Activated CD8-positive, alpha-beta T cell treated with anti-CD3 and anti-CD28 coated beads for 36 hours (primary cell): ENCODE measurements at regions not wholly inside any gene's neighbourhood (a gene's known extent, or its start where the extent isn't known, plus 50 kb on each side); places are given as distances from the start of the nearest gene placed in this dataset.
"Not testable (repeated sequence)": the region's sequence is repeated elsewhere in the genome, so short reads cannot be mapped to it uniquely, and the experiment has no call there.

Source experiments
- ATAC-seq: fragments of 200-7000 bp; cut with Tn5 transposase; one replicate; pipeline ENCODE4 v1.10.0; 2021; ENCODE audit warnings: mild to moderate bottlenecking, moderate library complexity
- CTCF ChIA-PET: fragments of 350-600 bp; sonication (Branson Sonifier 250); formaldehyde crosslinking; loops from one replicate; lab custom pipeline; 2021; ENCODE audit warnings: antibody characterized with exemption; lab: Charles Lee
- POLR2A ChIA-PET: fragments of 350-600 bp; sonication (Branson Sonifier 250); formaldehyde crosslinking; loops from one replicate; lab custom pipeline; 2021; ENCODE audit warnings: antibody characterized with exemption; lab: Charles Lee
- DNase-seq: peaks from one replicate; pipeline ENCODE4 v3.0.0-alpha.2; 2020
- H3K27ac Mint-ChIP-seq: one replicate; pipeline ENCODE4 v1.8.0; 2021; ENCODE audit warnings: mild to moderate bottlenecking, mixed read lengths
- H3K27me3 Mint-ChIP-seq: one replicate; pipeline ENCODE4 v1.8.0; 2021; ENCODE audit warnings: mixed read lengths
- H3K36me3 Mint-ChIP-seq: one replicate; pipeline ENCODE4 v1.8.0; 2021; ENCODE audit warnings: low read depth, mixed read lengths
- H3K4me1 Mint-ChIP-seq: one replicate; pipeline ENCODE4 v1.8.0; 2021; ENCODE audit warnings: low read depth, mixed read lengths
- H3K4me3 Mint-ChIP-seq: one replicate; pipeline ENCODE4 v1.8.0; 2021; ENCODE audit warnings: mild to moderate bottlenecking, moderate library complexity, mixed read lengths
- H3K9me3 Mint-ChIP-seq: one replicate; pipeline ENCODE4 v1.8.0; 2021; ENCODE audit warnings: mixed read lengths
- CTCF ChIP-seq: fragments of 200-600 bp; IDR thresholded peaks from one replicate; pipeline ENCODE4 v1.8.0; 2022; ENCODE audit warnings: antibody characterized with exemption, mild to moderate bottlenecking
- intact Hi-C: fragments of 100-400 bp; cut with micrococcal nuclease; formaldehyde crosslinking; loops from one replicate; pipeline ENCODE4 v1.10.0; 2022

- no peak for DNase-seq
- Mint-ChIP-seq H3K36me3 (no peaks in the 10 kb centered on the region), H3K27me3 (peaks cover 8% of the 10 kb centered on the region), H3K4me3 (no peak overlapping the region), H3K27ac (no peak overlapping the region), H3K9me3 (no peaks in the 10 kb centered on the region), H3K4me1 (no peaks in the 10 kb centered on the region)
- CTCF ChIA-PET: no interaction called here
- no peak for ATAC-seq
- no peak for TF ChIP-seq CTCF
- intact Hi-C loops: no loop called here
- POLR2A ChIA-PET: no interaction called here
Measured at GRCh38 chr7:116404389-116404788, 95.1 kb upstream of the CAV2 start.

- Mint-ChIP-seq H3K4me1 (no peaks in the 10 kb centered on the region), H3K36me3 (no peaks in the 10 kb centered on the region), H3K9me3 (no peaks in the 10 kb centered on the region), H3K27me3 (peaks cover 7% of the 10 kb centered on the region), H3K27ac (no peak overlapping the region), H3K4me3 (no peak overlapping the region)
- DNase-seq (no peak), ATAC-seq (no peak)
- no peak for TF ChIP-seq CTCF
- ChIA-PET CTCF (no interaction called here), POLR2A (no interaction called here)
- intact Hi-C loops: no loop called here
Measured at GRCh38 chr7:116405810-116406209, 93.7 kb upstream of the CAV2 start.

GRCh38 chr7:116407165-116407564 lies 92.4 kb upstream of the CAV2 start:
- DNase-seq (no peak), ATAC-seq (no peak)
- H3K4me3 Mint-ChIP-seq: no peak overlapping the region
- ChIA-PET CTCF (no interaction called here), POLR2A (interaction anchor here (0.7 kb wide), 1 partner anchor 1664 kb away, joined by 3 read pairs; no protein-coding TSS in a partner anchor)
- H3K4me1 Mint-ChIP-seq: no peaks in the 10 kb centered on the region
- H3K27me3 Mint-ChIP-seq: peaks cover 7% of the 10 kb centered on the region
- intact Hi-C loops: no loop called here
- no peak overlapping the region for H3K27ac Mint-ChIP-seq
- H3K9me3 Mint-ChIP-seq: no peaks in the 10 kb centered on the region
- H3K36me3 Mint-ChIP-seq: no peaks in the 10 kb centered on the region
- TF ChIP-seq CTCF: no peak

GRCh38 chr7:116408166-116408565 lies 91.4 kb upstream of the CAV2 start:
- ATAC-seq: no peak
- H3K4me3 Mint-ChIP-seq: no peak overlapping the region
- H3K27ac Mint-ChIP-seq: no peak overlapping the region
- no peaks in the 10 kb centered on the region for H3K9me3 Mint-ChIP-seq
- no peaks in the 10 kb centered on the region for H3K4me1 Mint-ChIP-seq
- intact Hi-C loops: no loop called here
- no peak for TF ChIP-seq CTCF
- DNase-seq: no peak
- CTCF ChIA-PET: no interaction called here
- peaks cover 6% of the 10 kb centered on the region for H3K27me3 Mint-ChIP-seq
- no peaks in the 10 kb centered on the region for H3K36me3 Mint-ChIP-seq
- POLR2A ChIA-PET: no interaction called here

GRCh38 chr7:116408831-116409453 lies 90.6 kb upstream of the CAV2 start:
- POLR2A ChIA-PET, ATAC-seq, H3K36me3 Mint-ChIP-seq, intact Hi-C loops, H3K9me3 Mint-ChIP-seq, H3K4me3 Mint-ChIP-seq, CTCF ChIA-PET, DNase-seq, H3K27ac Mint-ChIP-seq, H3K4me1 Mint-ChIP-seq, H3K27me3 Mint-ChIP-seq: not testable (repeated sequence)

- H3K27me3 Mint-ChIP-seq, H3K36me3 Mint-ChIP-seq, ATAC-seq, H3K4me3 Mint-ChIP-seq, DNase-seq, H3K9me3 Mint-ChIP-seq, CTCF ChIA-PET, intact Hi-C loops, H3K4me1 Mint-ChIP-seq, H3K27ac Mint-ChIP-seq, POLR2A ChIA-PET: not testable (repeated sequence)
Measured at GRCh38 chr7:116410694-116411093, 88.8 kb upstream of the CAV2 start.
